GM21447 (cell line): ENCODE measurements at regions not wholly inside any gene's neighbourhood (a gene's known extent, or its start where the extent isn't known, plus 50 kb on each side); places are given as distances from the start of the nearest gene placed in this dataset.

ENCODE experiments used
- ATAC-seq: cut with Tn5 transposase; IDR thresholded peaks from one replicate; pipeline ENCODE4 v1.9.1; 2021; ENCODE audit not compliant: unreplicated experiment

- no peak for ATAC-seq
Measured at GRCh38 chr9:90311811-90312210, 330.8 kb downstream of the DIRAS2 start.

GRCh38 chr9:90322296-90322695 is 320.3 kb downstream of the DIRAS2 start:
- no peak for ATAC-seq

GRCh38 chr9:90325913-90326653 is 316.5 kb downstream of the DIRAS2 start:
- ATAC-seq: no peak

GRCh38 chr9:90330231-90330630 is 312.4 kb downstream of the DIRAS2 start:
- no peak for ATAC-seq

DNA sequence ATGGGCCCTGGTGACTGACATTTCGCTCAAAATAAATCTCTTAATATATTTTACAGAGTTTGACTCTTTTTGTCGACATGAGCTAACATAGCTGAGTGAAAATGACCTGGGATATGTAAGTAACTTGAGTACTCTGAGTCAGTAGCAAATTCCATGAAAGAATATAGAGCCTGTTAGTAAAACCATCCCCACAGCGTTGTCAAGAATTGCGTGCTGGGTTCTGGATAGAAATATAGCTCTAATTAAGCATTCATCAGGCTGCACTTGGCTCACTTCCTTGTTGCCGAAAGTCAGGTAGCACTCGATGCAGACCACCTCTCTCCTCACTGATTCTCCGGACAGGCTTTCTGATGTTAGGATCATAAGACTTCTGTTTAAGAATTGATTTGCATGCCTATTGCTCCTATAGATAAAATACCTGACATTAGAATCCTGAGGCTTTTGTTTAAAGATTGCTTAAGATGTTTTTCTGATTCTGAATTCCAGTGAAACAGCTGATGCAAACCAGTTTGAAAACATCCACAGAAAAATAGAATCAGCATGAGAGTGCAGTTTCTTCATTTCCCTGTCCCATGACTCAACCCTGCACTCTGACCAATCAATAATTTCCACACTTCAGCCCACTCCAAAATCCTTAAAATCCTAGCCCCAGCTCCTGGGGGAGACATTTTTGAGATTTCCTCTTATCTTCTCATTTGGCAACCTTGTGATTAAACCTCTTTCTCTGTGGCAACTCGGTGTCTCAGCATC is 310.6 kb downstream of the DIRAS2 start:
- no peak for ATAC-seq

- no peak for ATAC-seq
Measured at GRCh38 chr9:90333226-90333625, 309.4 kb downstream of the DIRAS2 start.

DNA sequence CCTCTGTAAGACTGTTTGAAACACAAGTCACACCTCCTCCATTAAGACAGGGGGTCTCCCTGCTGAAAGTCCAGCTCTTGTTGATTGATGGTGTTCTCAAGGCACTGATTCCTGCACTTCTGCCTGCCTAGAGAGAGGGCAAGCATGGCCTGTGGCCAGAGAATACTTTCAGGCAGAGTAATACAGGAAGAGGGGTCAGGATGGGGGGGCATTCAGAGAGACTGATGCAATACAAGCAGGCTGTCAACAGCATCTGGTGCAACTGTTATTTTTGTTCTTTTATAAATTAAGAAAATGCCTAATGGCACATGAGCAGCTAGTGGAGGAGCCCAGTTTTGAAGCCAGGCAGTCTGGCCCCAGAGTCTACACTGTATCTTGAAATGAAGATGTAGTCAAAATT is 302.2 kb downstream of the DIRAS2 start:
- ATAC-seq: no peak

GRCh38 chr9:90342607-90343006 is 300.0 kb downstream of the DIRAS2 start:
- no peak for ATAC-seq

DNA sequence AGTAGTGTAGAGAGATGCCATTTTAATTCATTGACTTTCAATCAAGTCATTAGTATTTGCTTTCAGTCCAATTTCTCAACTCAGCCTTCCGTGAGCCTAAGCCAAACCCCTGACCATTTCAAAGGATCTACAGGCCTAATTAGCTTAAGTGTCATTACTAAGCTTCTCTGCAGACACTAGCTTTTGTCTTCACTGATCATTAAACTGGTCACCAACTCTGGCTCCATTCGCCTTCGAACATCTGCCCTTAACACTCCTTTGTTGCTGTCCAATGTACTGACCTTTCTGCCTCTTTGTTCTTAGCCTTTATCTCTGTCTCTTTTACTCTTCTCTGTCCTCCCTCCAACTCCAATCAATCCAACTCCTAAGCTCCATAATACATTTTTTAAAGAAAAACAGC is 299.3 kb downstream of the DIRAS2 start:
- ATAC-seq: no peak

GRCh38 chr9:90343991-90344390 is 298.6 kb downstream of the DIRAS2 start:
- ATAC-seq: no peak

- ATAC-seq: no peak
Measured at GRCh38 chr9:90365666-90366065, 277.0 kb downstream of the DIRAS2 start.

DNA sequence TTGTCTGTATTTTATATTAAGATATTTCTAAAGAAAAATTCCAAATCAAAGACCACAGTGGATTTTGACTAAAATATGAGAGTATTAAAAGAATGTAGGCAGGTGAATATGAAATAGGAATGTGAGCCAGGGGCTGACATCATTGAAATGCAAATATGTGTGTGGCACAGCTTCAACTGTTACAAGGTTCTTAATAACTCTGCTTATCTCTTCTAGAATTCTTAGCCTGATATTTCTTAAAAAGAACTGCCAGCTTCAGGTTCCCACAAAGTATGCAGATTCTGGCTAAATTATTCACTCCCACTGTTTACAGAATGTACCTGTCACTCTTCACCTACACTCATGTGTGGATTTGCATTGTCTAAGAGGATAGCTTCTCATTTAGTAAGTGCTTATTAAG is 274.4 kb downstream of the DIRAS2 start:
- no peak for ATAC-seq

- no peak for ATAC-seq
Measured at GRCh38 chr9:90368928-90369327, 273.7 kb downstream of the DIRAS2 start.

DNA sequence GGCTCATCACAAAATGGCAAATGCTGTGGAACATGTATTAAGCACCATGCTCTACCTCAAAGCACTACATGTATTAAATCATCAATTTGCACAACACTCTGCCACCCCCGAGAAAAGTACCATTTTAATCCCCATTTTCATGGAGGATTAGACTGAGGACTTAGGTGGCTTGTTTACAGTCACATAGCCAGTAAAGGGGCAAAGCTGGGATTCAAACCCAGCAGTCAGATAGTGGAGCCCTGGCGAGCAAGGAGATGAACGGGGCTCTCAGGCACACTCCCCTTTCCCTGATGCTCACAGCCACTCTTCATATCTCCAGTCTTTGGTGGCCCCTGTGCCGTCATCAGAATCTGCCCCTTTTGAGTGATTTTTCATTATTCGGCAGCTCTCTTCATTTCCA is 262.9 kb downstream of the DIRAS2 start:
- ATAC-seq: no peak

DNA sequence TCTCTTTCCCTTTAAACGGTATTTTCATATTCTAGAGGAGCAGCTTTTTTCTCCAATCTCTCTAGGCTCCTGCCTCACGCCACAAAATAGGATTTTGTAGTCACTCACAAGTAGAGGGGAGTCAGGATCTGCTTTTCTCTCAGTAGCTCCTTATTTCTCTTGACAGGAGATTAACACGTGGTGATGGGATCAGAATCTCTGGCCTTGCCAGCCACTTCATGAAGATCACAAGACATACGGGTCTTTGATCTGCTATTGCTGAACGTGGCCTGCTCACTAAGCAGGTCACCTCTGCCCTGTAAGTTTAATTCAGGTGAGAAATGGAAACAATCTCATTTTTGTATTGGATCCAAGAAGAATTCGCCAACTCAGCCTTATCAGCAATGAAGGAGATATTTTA is 257.5 kb downstream of the DIRAS2 start:
- ATAC-seq: no peak

GRCh38 chr9:90393365-90394152 is 249.1 kb downstream of the DIRAS2 start:
- no peak for ATAC-seq

GRCh38 chr9:90394871-90395270 is 247.8 kb downstream of the DIRAS2 start:
- ATAC-seq: no peak

GRCh38 chr9:90400091-90400490 is 242.5 kb downstream of the DIRAS2 start:
- ATAC-seq: no peak

- no peak for ATAC-seq
Measured at GRCh38 chr9:90408659-90409058, 234.0 kb downstream of the DIRAS2 start.

GRCh38 chr9:90419221-90419851 is 223.3 kb downstream of the DIRAS2 start:
- ATAC-seq: no peak

DNA sequence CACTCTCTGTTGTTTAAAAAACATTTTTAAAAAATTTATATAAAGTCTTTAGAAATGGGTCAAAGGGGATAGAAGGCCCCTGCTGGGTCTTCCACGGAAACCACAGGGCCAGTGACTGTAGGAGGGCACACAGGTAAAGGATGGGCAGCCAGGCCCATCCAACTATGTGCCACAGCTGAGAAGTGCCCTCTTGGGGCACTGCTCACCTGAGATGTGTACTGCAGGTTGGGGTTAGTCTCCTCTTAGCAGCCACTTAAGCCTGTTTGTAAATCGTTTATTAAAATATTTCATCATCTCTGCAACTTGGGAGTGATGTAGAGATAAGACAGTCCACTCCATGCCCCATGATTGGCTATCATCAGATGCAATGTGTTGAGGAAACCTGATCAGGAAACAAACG is 222.4 kb downstream of the DIRAS2 start:
- ATAC-seq: no peak
